ENCODE measurements at regions not wholly inside any gene's neighbourhood (a gene's known extent, or its start where the extent isn't known, plus 50 kb on each side); places are given as distances from the start of the nearest gene placed in this dataset.
"Not testable (repeated sequence)": the region's sequence is repeated elsewhere in the genome, so short reads cannot be mapped to it uniquely, and the experiment has no call there.

- peak; percentile 54 for ATAC-seq (ENCODE audit: low FRiP score)
Observed at GRCh38 chr5:57429513-57430120, 53.0 kb downstream of the ACTBL2 start.

GRCh38 chr5:57429021-57429420 lies 53.6 kb downstream of the ACTBL2 start:
- not testable (repeated sequence) for ATAC-seq (ENCODE audit: low FRiP score)

More at GRCh38 chr5:57429513-57430120, 53.0 kb downstream of the ACTBL2 start:
- no peak for DNase-seq (ENCODE audit: low spot score)
- TF ChIP-seq, protein P1, sequence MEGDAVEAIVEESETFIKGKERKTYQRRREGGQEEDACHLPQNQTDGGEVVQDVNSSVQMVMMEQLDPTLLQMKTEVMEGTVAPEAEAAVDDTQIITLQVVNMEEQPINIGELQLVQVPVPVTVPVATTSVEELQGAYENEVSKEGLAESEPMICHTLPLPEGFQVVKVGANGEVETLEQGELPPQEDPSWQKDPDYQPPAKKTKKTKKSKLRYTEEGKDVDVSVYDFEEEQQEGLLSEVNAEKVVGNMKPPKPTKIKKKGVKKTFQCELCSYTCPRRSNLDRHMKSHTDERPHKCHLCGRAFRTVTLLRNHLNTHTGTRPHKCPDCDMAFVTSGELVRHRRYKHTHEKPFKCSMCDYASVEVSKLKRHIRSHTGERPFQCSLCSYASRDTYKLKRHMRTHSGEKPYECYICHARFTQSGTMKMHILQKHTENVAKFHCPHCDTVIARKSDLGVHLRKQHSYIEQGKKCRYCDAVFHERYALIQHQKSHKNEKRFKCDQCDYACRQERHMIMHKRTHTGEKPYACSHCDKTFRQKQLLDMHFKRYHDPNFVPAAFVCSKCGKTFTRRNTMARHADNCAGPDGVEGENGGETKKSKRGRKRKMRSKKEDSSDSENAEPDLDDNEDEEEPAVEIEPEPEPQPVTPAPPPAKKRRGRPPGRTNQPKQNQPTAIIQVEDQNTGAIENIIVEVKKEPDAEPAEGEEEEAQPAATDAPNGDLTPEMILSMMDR (IDR thresholded peaks at IDR 0.05) = no peak

GRCh38 chr5:57422993-57423392 lies 59.6 kb downstream of the ACTBL2 start:
- DNase-seq (ENCODE audit: low spot score) (no peak), ATAC-seq (ENCODE audit: low FRiP score) (no peak)
- TF ChIP-seq, protein P1 (IDR thresholded peaks at IDR 0.05) = no peak

More at GRCh38 chr5:57429021-57429420, 53.6 kb downstream of the ACTBL2 start:
- DNase-seq (ENCODE audit: low spot score) = not testable (repeated sequence)

DNA sequence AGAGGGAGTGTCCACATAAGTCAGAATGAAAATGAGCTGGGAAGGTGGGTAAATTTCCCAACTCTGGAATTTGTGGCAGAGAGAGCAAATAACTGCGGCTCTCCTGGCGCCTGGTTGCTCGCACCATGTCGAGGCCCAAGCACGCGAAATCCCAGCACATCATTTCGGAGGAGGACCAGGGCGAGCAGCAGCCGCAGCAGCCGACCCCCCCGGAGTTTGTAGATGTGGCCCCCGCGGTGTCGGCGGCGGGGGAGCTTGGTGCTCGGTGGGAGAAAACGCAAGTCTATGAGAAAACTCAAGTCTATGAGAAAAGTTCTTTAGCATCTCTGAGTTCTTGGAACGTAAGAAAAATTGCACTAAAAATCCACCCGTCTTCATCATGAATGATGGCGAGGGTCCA lies 60.3 kb downstream of the ACTBL2 start:
- no peak for DNase-seq (ENCODE audit: low spot score)
- ATAC-seq (ENCODE audit: low FRiP score) = no peak
- TF ChIP-seq, protein P1 (IDR thresholded peaks at IDR 0.05) = no peak

GRCh38 chr5:57420801-57421200 lies 61.8 kb downstream of the ACTBL2 start:
- TF ChIP-seq, protein P1 (IDR thresholded peaks at IDR 0.05) = no peak
- no peak for ATAC-seq (ENCODE audit: low FRiP score)

GRCh38 chr5:57417971-57418370 lies 64.6 kb downstream of the ACTBL2 start:
- DNase-seq (ENCODE audit: low spot score) (no peak), ATAC-seq (ENCODE audit: low FRiP score) (no peak)
- TF ChIP-seq, protein P1 (IDR thresholded peaks at IDR 0.05) = no peak

More at GRCh38 chr5:57420801-57421200, 61.8 kb downstream of the ACTBL2 start:
- no peak for DNase-seq (ENCODE audit: low spot score)

GRCh38 chr5:57417320-57417719 lies 65.3 kb downstream of the ACTBL2 start:
- ATAC-seq (ENCODE audit: low FRiP score) (no peak), DNase-seq (ENCODE audit: low spot score) (no peak)
- TF ChIP-seq, protein P1 (IDR thresholded peaks at IDR 0.05) = no peak
